Neural progenitor cell (in vitro differentiated cells): ENCODE measurements at regions not wholly inside any gene's neighbourhood (a gene's known extent, or its start where the extent isn't known, plus 50 kb on each side); places are given as distances from the start of the nearest gene placed in this dataset.

Experiments used
- CTCF ChIP-seq: fragments of 200-600 bp; sonication (generic); IDR thresholded peaks from 2 replicates; pipeline ENCODE4 v1.5.1; 2017; ENCODE audit warnings: antibody characterized with exemption, mild to moderate bottlenecking
- EZH2 ChIP-seq: fragments of 200-600 bp; sonication (generic); IDR thresholded peaks from 2 replicates; pipeline ENCODE4 v1.6.1; 2017; ENCODE audit warnings: antibody characterized with exemption, mild to moderate bottlenecking, moderate library complexity

GRCh38 chr7:17054206-17054605 lies 172.4 kb upstream of the AGR3 start:
- no peak for TF ChIP-seq EZH2
- TF ChIP-seq CTCF, result no peak
